Neutrophil (primary cell): ENCODE measurements at regions not wholly inside any gene's neighbourhood (a gene's known extent, or its start where the extent isn't known, plus 50 kb on each side); places are given as distances from the start of the nearest gene placed in this dataset.

Source experiments
- H3K27ac ChIP-seq: fragments of 200-600 bp; sonication (generic); 2 replicates; pipeline ENCODE4 v1.5.1; 2016; ENCODE audit warnings: mild to moderate bottlenecking, moderate library complexity
- H3K27me3 ChIP-seq: fragments of 200-600 bp; sonication (generic); 2 replicates; pipeline ENCODE4 v1.6.0; 2016; ENCODE audit warnings: mild to moderate bottlenecking
- H3K36me3 ChIP-seq: fragments of 200-600 bp; sonication (generic); 2 replicates; pipeline ENCODE4 v1.5.1; 2017
- H3K4me1 ChIP-seq, 2 experiments: fragments of 200-600 bp in 1 of 2; sonication (generic) in 1 of 2; 1 replicate in 1 of 2; 2 replicates in 1 of 2; pipeline versions ENCODE4 v1.5.1 to v1.6.1; 2013 to 2016; ENCODE audit warnings: low read depth in 1 of 2, low read length in 1 of 2, mild to moderate bottlenecking in 1 of 2, moderate library complexity in 1 of 2; ENCODE audit not compliant: control insufficient read depth in 1 of 2, insufficient read depth in 1 of 2
- H3K4me3 ChIP-seq, 2 experiments: fragments of 200-600 bp in 1 of 2; sonication (generic) in 1 of 2; 1 replicate in 1 of 2; 2 replicates in 1 of 2; pipeline ENCODE4 v1.5.1; 2013 to 2016; ENCODE audit warnings: low read depth in 1 of 2, low read length in 1 of 2, mild to moderate bottlenecking in 1 of 2, moderate library complexity in 1 of 2
- H3K9me3 ChIP-seq: fragments of 200-600 bp; sonication (generic); 2 replicates; pipeline ENCODE4 v1.5.1; 2016
- CTCF ChIP-seq: fragments of 200-600 bp; sonication (generic); IDR thresholded peaks from 2 replicates; pipeline ENCODE4 v1.5.1; 2016; ENCODE audit warnings: antibody characterized with exemption

- Histone ChIP-seq H3K27me3 (no peaks in the 10 kb centered on the region), H3K27ac (no peak overlapping the region), H3K4me3 (no peak overlapping the region), H3K9me3 (no peaks in the 10 kb centered on the region), H3K36me3 (no peaks in the 10 kb centered on the region), H3K4me1 (no peaks in the 10 kb centered on the region)
- no peak for TF ChIP-seq CTCF
Observed at GRCh38 chr12:98213556-98213955, 301.8 kb upstream of the TMPO start.

DNA sequence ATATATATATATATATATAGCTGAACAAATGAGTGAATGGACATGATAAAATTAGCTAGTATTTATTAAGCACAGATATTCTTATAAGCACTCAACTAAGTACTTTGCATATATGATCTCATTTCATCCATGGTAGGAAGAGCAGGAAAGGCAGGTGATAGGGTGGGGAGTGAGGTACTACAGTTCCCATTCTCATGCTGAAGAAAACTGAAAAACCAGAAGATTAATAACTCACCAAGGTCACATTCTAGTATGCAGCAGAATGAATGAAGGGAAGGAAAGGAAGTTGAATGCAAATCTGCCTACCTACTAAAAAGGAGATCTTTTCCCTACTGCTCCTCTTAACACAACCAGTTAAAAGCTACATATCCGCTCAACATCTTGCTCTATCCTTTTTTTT is 298.1 kb upstream of the TMPO start:
- Histone ChIP-seq H3K27ac (no peak overlapping the region), H3K4me3 (no peak overlapping the region), H3K36me3 (no peaks in the 10 kb centered on the region), H3K9me3 (no peaks in the 10 kb centered on the region), H3K27me3 (no peaks in the 10 kb centered on the region), H3K4me1 (no peaks in the 10 kb centered on the region)
- TF ChIP-seq CTCF: no peak

DNA sequence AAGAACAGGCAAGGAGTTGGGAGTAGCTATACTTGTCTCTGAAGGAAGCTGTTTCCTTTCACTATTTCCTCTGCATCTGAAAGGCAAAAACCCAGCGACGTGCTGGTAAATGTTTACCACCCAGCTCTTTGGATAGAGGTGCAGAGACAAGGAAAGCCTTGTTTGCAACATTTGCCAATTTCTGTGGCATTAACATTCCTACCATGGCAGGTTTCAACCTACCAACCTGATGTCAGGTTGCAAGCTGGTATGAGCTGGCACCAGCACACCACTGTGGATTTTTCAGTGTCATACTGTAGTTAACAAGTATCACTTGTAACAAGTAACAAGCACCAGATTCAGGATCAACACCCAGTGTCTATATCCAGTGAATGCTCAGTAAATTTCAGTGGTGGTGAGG is 294.8 kb upstream of the TMPO start:
- H3K27me3 ChIP-seq: no peaks in the 10 kb centered on the region
- H3K4me3 ChIP-seq: no peak overlapping the region
- no peaks in the 10 kb centered on the region for H3K36me3 ChIP-seq
- no peak for TF ChIP-seq CTCF
- no peak overlapping the region for H3K27ac ChIP-seq
- H3K4me1 ChIP-seq: no peaks in the 10 kb centered on the region
- H3K9me3 ChIP-seq: no peaks in the 10 kb centered on the region

DNA sequence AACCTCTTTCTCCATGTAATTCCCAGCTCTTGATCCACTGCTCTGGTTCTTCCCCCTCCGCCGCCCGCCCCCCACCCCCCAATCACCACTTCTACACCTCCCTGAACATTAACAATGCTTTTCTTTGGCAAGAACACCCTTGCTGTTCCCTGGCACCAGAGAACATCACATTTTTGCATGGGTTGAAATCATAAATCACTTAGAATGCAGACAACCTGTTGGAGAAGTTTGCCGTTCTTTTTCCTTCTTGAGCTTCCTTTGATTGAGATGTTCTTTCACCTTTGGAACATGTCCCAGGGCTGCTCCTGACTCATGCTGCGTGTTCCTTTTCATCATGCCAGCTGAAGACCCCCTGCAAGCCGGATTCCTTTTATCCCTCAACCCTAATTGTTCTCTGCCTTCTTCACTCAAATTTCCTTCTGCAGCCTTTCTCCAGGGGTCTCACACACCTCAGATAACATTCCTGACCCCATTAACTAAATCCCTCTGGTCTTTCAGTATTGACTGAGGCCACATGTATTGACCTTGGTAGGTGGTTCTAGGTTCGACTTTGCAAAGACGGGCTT is 294.1 kb upstream of the TMPO start:
- no peak overlapping the region for H3K27ac ChIP-seq
- no peaks in the 10 kb centered on the region for H3K9me3 ChIP-seq
- H3K4me1 ChIP-seq: no peaks in the 10 kb centered on the region
- no peaks in the 10 kb centered on the region for H3K36me3 ChIP-seq
- no peak overlapping the region for H3K4me3 ChIP-seq
- TF ChIP-seq CTCF: no peak
- no peaks in the 10 kb centered on the region for H3K27me3 ChIP-seq

- TF ChIP-seq CTCF: no peak
- no peak overlapping the region for H3K4me3 ChIP-seq
- H3K27ac ChIP-seq: no peak overlapping the region
- no peaks in the 10 kb centered on the region for H3K27me3 ChIP-seq
- H3K36me3 ChIP-seq: no peaks in the 10 kb centered on the region
- no peaks in the 10 kb centered on the region for H3K9me3 ChIP-seq
- no peaks in the 10 kb centered on the region for H3K4me1 ChIP-seq
Observed at GRCh38 chr12:98222135-98222534, 293.3 kb upstream of the TMPO start.
